DOHH2 (cell line): ENCODE measurements at regions not wholly inside any gene's neighbourhood (a gene's known extent, or its start where the extent isn't known, plus 50 kb on each side); places are given as distances from the start of the nearest gene placed in this dataset.

Experiments used
- CTCF ChIP-seq: fragments of 200-600 bp; sonication (generic); IDR thresholded peaks from one replicate; pipeline ENCODE4 v1.5.1; 2014; ENCODE audit warnings: antibody characterized with exemption, mild to moderate bottlenecking, low read depth, low read length; ENCODE audit not compliant: poor library complexity, severe bottlenecking
- EZH2phosphoT487 ChIP-seq: fragments of 200-600 bp; sonication (generic); IDR thresholded peaks from 2 replicates; pipeline ENCODE4 v1.6.1; 2017; ENCODE audit warnings: borderline replicate concordance, mild to moderate bottlenecking, antibody characterized with exemption, low read length, moderate library complexity, mixed read lengths

- TF ChIP-seq CTCF (no peak), EZH2phosphoT487 (no peak)
These were observed 280.8 kb upstream of the GRIA1 start for GRCh38 chr5:153209687-153210086.
